ENCODE measurements at regions not wholly inside any gene's neighbourhood (a gene's known extent, or its start where the extent isn't known, plus 50 kb on each side); places are given as distances from the start of the nearest gene placed in this dataset.

DNA sequence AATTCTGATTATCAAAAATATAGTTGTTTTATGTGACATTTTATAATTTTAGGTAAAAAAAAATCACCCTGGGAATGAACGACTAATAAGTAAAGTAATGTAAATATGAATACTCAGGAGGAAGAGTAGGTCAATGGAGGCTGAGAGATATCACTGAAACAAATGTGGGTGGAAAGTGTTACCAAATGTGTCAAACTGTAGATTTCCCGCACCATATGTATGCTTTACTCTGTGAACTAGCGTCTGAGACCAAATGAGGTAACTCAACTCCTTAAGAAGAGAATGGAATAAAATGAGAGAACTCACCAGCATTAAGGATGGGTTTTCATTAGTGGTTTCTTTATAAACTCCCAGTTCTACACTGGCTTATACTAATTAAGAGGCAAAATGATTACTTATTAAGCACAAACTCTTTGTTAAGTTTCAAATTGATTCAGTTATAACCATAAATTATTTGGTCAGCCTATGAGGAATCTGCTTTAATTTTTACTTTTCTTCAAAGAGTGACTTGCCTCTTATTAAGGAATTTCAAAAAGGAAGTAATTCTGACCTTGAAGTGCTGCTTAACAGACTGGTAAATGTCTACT is 784.7 kb upstream of the GJE1 start:
- no peak overlapping the region for H3K4me3 ChIP-seq (ENCODE audit: low read length)
- TF ChIP-seq, protein P1, sequence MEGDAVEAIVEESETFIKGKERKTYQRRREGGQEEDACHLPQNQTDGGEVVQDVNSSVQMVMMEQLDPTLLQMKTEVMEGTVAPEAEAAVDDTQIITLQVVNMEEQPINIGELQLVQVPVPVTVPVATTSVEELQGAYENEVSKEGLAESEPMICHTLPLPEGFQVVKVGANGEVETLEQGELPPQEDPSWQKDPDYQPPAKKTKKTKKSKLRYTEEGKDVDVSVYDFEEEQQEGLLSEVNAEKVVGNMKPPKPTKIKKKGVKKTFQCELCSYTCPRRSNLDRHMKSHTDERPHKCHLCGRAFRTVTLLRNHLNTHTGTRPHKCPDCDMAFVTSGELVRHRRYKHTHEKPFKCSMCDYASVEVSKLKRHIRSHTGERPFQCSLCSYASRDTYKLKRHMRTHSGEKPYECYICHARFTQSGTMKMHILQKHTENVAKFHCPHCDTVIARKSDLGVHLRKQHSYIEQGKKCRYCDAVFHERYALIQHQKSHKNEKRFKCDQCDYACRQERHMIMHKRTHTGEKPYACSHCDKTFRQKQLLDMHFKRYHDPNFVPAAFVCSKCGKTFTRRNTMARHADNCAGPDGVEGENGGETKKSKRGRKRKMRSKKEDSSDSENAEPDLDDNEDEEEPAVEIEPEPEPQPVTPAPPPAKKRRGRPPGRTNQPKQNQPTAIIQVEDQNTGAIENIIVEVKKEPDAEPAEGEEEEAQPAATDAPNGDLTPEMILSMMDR (conservative IDR thresholded peaks at IDR 0.05; ENCODE audit: low read depth, low read length), result no peak
- no peak for DNase-seq (ENCODE audit: low read depth)

DNA sequence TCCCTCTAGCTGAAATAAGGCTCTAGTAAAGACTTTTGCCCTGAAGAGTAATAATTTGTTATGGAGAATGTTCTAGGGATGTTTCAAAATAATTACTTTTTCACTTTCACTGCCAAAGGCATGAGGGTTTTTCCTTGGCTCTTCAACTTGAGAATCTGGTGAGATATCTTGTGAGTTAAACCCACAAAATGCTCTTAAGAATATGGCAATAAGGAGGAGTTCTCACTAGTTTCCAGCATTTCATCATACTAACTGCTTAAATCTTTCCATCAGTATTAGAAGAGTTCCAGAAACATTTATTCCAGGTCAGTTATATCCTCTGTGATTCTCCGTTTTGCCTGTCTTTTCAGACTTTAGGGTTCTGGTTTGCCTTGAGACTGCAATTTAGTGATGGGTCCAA is 785.6 kb upstream of the GJE1 start:
- TF ChIP-seq, protein P1 (conservative IDR thresholded peaks at IDR 0.05; ENCODE audit: low read depth, low read length), result no peak
- no peak overlapping the region for H3K4me3 ChIP-seq (ENCODE audit: low read length)
- no peak for DNase-seq (ENCODE audit: low read depth)

DNA sequence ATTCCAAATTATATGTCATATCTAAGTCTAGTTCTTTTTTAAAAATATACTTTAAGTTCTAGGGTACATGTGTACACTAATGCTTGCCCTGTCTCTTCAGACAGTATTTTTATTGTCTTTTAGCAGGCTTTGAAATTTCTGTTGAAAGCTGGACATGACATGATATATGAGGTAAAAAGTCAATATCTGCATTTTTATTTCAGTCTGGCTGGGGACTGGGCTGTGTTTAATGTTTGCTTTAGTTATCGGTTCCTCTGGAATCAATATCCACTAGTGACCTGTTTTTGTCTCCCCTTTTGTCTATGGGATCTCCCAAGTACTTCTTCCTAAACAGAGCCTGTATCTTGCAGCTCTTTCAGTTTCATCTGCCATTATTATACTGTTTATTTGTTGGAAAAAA is 786.2 kb upstream of the GJE1 start:
- no peak for DNase-seq (ENCODE audit: low read depth)
- TF ChIP-seq, protein P1 (conservative IDR thresholded peaks at IDR 0.05; ENCODE audit: low read depth, low read length), result no peak
- no peak overlapping the region for H3K4me3 ChIP-seq (ENCODE audit: low read length)

DNA sequence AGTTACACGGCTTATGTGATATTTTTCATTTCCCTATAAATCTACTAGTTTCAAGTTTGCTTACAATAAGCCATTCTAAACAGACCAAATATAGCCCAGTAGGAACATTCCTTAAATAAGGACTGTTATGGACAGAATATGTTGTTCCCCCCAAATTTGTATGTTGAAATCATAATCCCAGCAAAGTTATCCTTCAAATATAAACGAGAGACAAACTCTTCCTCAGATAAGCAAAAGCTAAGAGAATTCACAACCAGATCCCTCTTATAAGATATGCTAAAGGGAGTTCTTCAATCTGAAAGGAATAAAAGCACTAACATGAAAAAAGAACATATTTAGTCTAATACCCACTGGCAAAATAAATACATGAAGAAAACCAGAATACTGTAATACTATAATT is 795.5 kb upstream of the GJE1 start:
- TF ChIP-seq, protein P1 (conservative IDR thresholded peaks at IDR 0.05; ENCODE audit: low read depth, low read length), result no peak
- DNase-seq (ENCODE audit: low read depth), result no peak
- H3K4me3 ChIP-seq (ENCODE audit: low read length), result no peak overlapping the region

DNA sequence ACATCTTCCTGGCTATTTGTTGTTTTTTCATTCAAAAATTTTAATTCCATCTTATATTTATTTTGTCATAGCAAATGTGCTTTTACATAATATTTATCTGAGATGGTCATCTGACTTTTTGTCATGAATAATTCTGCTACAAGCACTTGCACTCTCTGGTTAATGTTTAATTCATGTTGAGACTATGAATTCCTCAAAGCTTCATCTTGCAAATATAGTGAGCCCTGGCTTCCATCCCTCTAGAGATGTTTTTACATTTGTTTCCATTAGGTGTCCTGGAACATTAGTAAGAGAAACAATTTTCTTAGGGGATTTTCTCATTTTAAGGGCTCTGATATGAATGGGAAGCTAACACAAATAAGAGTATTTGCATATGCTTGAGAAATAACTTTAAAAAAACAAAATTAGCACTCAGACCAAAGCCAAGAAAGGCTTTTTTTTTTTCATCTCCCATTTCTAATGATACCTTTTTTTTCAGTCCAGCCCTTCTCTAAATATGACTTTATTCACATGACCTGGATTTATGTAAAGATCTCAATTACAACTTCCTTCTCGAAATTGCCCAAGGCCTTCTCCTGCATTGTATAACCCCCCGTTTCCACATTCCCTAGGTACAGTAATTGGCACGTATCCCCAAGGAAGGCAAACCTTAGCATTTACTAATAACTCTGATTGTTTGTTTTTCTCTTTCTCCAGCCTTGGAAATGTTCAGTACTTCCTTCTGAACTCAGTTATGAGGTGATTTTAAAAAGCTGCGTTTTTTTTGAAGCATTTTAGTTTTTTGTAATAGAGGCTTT is 797.0 kb upstream of the GJE1 start:
- DNase-seq (ENCODE audit: low read depth), result no peak
- no peak overlapping the region for H3K4me3 ChIP-seq (ENCODE audit: low read length)
- TF ChIP-seq, protein P1 (conservative IDR thresholded peaks at IDR 0.05; ENCODE audit: low read depth, low read length), result no peak

DNA sequence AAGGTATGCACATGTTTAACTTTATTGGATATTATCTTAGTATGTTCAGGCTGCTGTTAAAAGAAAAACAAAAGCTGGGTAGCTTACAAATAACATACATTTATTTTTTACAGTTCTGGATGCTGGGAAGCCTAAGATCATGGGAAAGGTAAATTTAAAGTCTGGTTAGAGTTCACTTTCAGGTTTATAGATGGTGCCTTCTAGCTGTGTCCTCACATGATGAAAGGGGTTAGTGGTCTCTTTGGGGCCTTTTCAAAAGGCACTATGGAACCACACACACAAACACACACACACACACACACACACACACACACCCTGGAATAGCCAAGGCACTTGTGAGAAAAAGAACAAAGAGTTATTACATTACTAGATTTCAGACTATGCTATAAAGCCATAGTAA is 805.8 kb upstream of the GJE1 start:
- no peak overlapping the region for H3K4me3 ChIP-seq (ENCODE audit: low read length)
- TF ChIP-seq, protein P1 (conservative IDR thresholded peaks at IDR 0.05; ENCODE audit: low read depth, low read length), result no peak

DNA sequence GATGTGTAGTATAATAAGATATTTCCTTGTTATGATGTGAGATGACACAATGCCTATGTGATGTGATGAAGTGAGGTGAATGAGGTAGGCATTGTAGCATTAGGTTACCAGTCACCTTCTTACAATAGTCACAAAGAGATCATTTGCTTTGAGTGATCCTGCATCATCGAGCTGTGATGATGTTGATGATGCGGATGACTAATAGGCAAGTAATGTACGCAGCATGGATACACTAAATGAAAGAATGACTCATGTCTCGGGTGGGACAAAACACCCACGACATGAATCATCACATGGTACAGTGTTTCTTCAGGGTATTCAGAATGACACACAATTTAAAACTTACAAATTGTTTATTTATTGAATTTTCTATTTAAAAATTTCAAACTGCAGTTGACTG is 806.3 kb upstream of the GJE1 start:
- DNase-seq (ENCODE audit: low read depth), result peak; percentile 95
- no peak overlapping the region for H3K4me3 ChIP-seq (ENCODE audit: low read length)
- TF ChIP-seq, protein P1 (conservative IDR thresholded peaks at IDR 0.05; ENCODE audit: low read depth, low read length), result no peak

More for the DNA sequence above, 805.8 kb upstream of the GJE1 start:
- no peak for DNase-seq (ENCODE audit: low read depth)
